ENCODE measurements at regions not wholly inside any gene's neighbourhood (a gene's known extent, or its start where the extent isn't known, plus 50 kb on each side); places are given as distances from the start of the nearest gene placed in this dataset.

DNA sequence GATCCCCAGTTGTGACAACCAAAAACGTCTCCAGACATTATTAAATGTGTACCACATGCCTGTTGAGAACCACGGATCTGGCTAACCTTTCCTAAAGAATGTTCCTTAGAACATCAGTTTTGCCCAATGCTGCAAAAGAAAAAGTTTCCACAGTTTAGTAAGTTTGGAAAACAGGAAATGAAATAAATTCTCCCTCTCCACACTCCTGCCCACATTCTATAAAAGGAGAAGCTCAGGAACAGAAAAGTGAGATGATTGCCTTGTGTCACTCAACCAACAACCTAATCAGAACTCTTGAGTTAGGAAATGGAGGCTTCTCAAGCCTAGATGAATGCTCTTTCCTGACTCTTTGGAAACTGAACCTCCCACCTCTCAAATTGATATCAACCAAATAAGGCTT is 56.1 kb upstream of the NFE2L2 start:
- intact Hi-C loops (cut with DNase I; ENCODE audit: low total_unique reads) = no loop called here
- 60 to 62% methylated on average over 2 of the region's 2 CpGs for WGBS, 2 donors
- H3K4me3 ChIP-seq (ENCODE audit: low read depth, poor library complexity, severe bottlenecking) = no peak overlapping the region
- TF ChIP-seq POLR2A (IDR thresholded peaks at IDR 0.05) = no peak
- TF ChIP-seq, protein P1, sequence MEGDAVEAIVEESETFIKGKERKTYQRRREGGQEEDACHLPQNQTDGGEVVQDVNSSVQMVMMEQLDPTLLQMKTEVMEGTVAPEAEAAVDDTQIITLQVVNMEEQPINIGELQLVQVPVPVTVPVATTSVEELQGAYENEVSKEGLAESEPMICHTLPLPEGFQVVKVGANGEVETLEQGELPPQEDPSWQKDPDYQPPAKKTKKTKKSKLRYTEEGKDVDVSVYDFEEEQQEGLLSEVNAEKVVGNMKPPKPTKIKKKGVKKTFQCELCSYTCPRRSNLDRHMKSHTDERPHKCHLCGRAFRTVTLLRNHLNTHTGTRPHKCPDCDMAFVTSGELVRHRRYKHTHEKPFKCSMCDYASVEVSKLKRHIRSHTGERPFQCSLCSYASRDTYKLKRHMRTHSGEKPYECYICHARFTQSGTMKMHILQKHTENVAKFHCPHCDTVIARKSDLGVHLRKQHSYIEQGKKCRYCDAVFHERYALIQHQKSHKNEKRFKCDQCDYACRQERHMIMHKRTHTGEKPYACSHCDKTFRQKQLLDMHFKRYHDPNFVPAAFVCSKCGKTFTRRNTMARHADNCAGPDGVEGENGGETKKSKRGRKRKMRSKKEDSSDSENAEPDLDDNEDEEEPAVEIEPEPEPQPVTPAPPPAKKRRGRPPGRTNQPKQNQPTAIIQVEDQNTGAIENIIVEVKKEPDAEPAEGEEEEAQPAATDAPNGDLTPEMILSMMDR (IDR thresholded peaks at IDR 0.05) = no peak
- no peak for DNase-seq (ENCODE audit: low spot score in 2 of 2)

DNA sequence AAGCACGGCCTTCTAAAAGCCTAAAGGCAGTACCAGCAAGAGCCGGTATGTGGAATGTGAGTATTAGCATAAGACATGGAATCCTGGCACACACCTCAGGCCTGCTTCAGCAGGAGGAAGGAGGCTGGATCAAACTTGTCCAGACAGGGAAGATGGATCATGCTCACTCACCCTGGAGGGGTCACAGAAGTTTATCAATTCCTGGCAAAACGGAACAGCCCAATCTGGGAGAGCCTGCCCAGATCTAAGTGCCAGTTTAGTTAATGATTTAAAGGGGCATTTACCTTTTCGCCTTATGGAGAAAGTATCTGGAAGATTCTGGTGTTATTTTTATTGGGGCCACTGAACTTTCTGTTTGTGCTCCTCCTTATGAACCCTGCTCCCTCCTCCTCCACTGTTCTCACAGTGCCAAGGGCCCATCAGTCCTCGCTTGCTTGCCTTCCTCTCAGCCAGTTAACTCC is 58.3 kb upstream of the NFE2L2 start:
- DNase-seq (ENCODE audit: low spot score in 2 of 2) = peak in 1 of 2 donors; percentile 65
- intact Hi-C loops (cut with DNase I; ENCODE audit: low total_unique reads) = no loop called here
- no peak overlapping the region for H3K4me3 ChIP-seq (ENCODE audit: low read depth, poor library complexity, severe bottlenecking)
- WGBS, 2 donors = 58 to 60% methylated on average over 5 of the region's 5 CpGs
- TF ChIP-seq POLR2A (IDR thresholded peaks at IDR 0.05) = no peak
- TF ChIP-seq, protein P1 (IDR thresholded peaks at IDR 0.05) = no peak

DNA sequence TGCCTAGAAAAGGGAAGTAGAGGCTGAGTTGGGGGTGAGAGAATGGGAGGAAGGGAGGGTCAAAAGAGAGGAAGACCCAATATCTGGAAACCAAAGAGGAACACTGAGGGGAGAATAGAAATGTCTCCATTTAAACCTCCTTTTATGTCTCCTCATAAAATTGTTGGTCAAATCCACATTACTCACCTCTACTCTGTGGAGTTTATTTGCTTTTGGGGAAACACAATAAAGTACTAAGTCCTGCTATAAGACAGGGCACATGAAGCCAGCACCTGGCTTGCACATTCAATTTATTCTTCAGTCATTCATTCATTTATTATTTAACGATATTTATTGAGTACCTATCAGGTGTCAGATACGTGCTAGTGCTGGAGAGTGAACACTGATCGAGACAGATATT is 60.3 kb upstream of the NFE2L2 start:
- no peak overlapping the region for H3K4me3 ChIP-seq (ENCODE audit: low read depth, poor library complexity, severe bottlenecking)
- TF ChIP-seq, protein P1 (IDR thresholded peaks at IDR 0.05) = no peak
- no peak for TF ChIP-seq POLR2A (IDR thresholded peaks at IDR 0.05)
- 60 to 68% methylated on average over 3 of the region's 3 CpGs for WGBS, 2 donors
- intact Hi-C loops (cut with DNase I; ENCODE audit: low total_unique reads) = no loop called here
- no peak for DNase-seq (ENCODE audit: low spot score in 2 of 2)

DNA sequence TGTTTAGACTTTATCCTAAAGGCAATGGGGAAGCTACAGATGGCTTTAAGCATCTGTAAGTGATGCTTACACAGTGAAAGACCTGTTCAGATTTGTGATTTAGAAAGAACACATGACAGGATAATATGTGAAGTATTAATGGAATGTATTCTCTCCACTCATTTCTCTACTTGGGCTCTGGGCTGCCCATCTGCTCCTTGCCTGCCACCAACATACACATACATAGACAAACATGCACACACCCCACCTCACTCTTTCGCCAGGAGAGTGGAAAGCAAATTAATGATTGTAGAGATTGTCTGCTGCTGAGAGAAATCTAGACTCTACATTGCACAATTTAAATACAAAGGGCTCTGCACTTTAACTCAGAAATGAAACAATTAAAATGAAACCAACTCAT is 61.0 kb upstream of the NFE2L2 start:
- intact Hi-C loops (cut with DNase I; ENCODE audit: low total_unique reads) = no loop called here
- no peak for TF ChIP-seq POLR2A (IDR thresholded peaks at IDR 0.05)
- TF ChIP-seq, protein P1 (IDR thresholded peaks at IDR 0.05) = no peak
- H3K4me3 ChIP-seq (ENCODE audit: low read depth, poor library complexity, severe bottlenecking) = no peak overlapping the region
- 55 to 72% methylated on average over 1 of the region's 1 CpG for WGBS, 2 donors
- DNase-seq (ENCODE audit: low spot score in 2 of 2) = no peak

DNA sequence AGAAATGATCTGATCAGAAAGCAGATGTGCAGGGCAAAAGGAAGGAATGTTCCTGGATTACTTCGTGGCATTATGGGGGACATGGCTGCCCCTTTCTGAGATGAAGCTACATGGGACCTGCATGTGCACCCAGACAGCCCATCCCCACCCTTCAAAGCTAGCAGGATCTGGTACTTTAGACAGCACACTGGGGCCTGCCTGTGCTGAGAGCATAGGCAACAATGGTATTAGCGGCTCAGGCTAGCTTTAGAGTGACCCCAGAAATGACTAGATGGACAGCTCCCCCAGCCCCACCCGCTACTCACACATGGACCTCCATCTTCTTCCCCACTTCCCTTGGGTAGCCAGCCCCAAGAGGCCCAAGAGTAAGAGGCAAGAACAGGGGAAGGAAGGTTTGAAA is 61.5 kb upstream of the NFE2L2 start:
- TF ChIP-seq POLR2A (IDR thresholded peaks at IDR 0.05) = no peak
- TF ChIP-seq, protein P1 (IDR thresholded peaks at IDR 0.05) = no peak
- intact Hi-C loops (cut with DNase I; ENCODE audit: low total_unique reads) = no loop called here
- 71 to 83% methylated on average over 3 of the region's 3 CpGs for WGBS, 2 donors

DNA sequence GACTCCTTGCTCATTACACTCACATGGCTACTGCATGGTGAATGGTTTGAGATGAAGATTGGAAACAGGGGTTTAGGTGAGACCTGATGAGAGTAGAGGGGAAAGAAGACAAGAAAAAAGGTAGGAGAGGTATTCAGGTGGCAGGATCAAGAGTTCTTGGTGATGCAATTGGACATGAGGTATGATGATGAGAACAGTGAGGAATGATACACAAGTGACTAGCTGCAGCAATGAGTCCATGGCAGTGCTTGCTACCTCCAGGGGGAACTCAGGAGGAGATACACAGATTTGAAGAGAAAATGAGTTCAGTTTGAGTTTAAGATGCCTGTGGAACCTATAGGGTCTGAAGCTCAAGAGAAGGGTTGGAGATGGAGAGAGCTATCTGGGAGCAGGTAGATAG is 62.1 kb upstream of the NFE2L2 start:
- no peak for DNase-seq (ENCODE audit: low spot score in 2 of 2)
- intact Hi-C loops (cut with DNase I; ENCODE audit: low total_unique reads) = no loop called here
- no peak overlapping the region for H3K4me3 ChIP-seq (ENCODE audit: low read depth, poor library complexity, severe bottlenecking)
- no peak for TF ChIP-seq POLR2A (IDR thresholded peaks at IDR 0.05)
- TF ChIP-seq, protein P1 (IDR thresholded peaks at IDR 0.05) = no peak

More for the DNA sequence above, 61.5 kb upstream of the NFE2L2 start:
- no peak for DNase-seq (ENCODE audit: low spot score in 2 of 2)
- no peak overlapping the region for H3K4me3 ChIP-seq (ENCODE audit: low read depth, poor library complexity, severe bottlenecking)
